SK-N-SH (cell line): ENCODE measurements at regions not wholly inside any gene's neighbourhood (a gene's known extent, or its start where the extent isn't known, plus 50 kb on each side); places are given as distances from the start of the nearest gene placed in this dataset.

Source experiments
- CTCF ChIA-PET: fragments of 300-600, 350-600 bp; formaldehyde crosslinking; extraction: SDS; loops from one replicate; lab custom pipeline; 2021; lab: Yijun Ruan, JAX
- POLR2A ChIA-PET: fragments of 350-600 bp; sonication (Branson Sonifier 250); formaldehyde crosslinking; extraction: SDS; loops from one replicate; lab custom pipeline; 2020; ENCODE audit warnings: antibody characterized with exemption, inconsistent platforms; lab: Yijun Ruan, JAX
- DNase-seq: peaks from one replicate; pipeline ENCODE4 v3.0.0; 2012
- H2AFZ ChIP-seq: fragments of 200-600 bp; sonication (generic); 2 replicates; pipeline ENCODE4 v1.8.1; 2016; ENCODE audit warnings: antibody characterized with exemption, mild to moderate bottlenecking, low read depth
- H3F3A ChIP-seq: fragments of 200-600 bp; sonication (generic); replicated peaks from 2 replicates; pipeline ENCODE3; 2016; ENCODE audit warnings: antibody characterized with exemption, mild to moderate bottlenecking; ENCODE audit not compliant: insufficient read depth
- H3K27ac ChIP-seq, 2 experiments: fragments of 200-500 bp in 1 of 2; fragments of 200-600 bp in 1 of 2; sonication (Bioruptor generic) in 1 of 2; sonication (generic), shearing (Covaris generic) in 1 of 2; 2 replicates each; pipeline versions ENCODE4 v1.5.1 to v1.6.1; 2014 to 2016; ENCODE audit warnings: low read depth in 2 of 2, inconsistent platforms in 1 of 2, low read length in 1 of 2, mild to moderate bottlenecking in 1 of 2, mixed read lengths in 1 of 2
- H3K27me3 ChIP-seq: fragments of 200-600 bp; sonication (generic), shearing (Covaris generic); 2 replicates; pipeline ENCODE4 v1.6.1; 2016; ENCODE audit warnings: mixed run types; ENCODE audit not compliant: insufficient read depth
- H3K36me3 ChIP-seq, 2 experiments: fragments of 200-500 bp in 1 of 2; fragments of 200-600 bp in 1 of 2; sonication (Bioruptor generic) in 1 of 2; sonication (generic) in 1 of 2; replicated peaks in 1 of 2; 2 replicates each; pipeline versions ENCODE3 to v1.5.1; 2014 to 2016; ENCODE audit warnings: low read length in 1 of 2, mild to moderate bottlenecking in 1 of 2; ENCODE audit not compliant: insufficient read depth in 2 of 2, control insufficient read depth in 1 of 2
- H3K4me1 ChIP-seq, 2 experiments: fragments of 200-500 bp in 1 of 2; fragments of 200-600 bp in 1 of 2; sonication (Bioruptor generic) in 1 of 2; sonication (generic), shearing (Covaris generic) in 1 of 2; 2 replicates each; pipeline versions ENCODE4 v1.5.1 to v1.6.1; 2014 to 2016; ENCODE audit warnings: low read depth in 1 of 2, low read length in 1 of 2, mixed run types in 1 of 2; ENCODE audit not compliant: insufficient read depth in 2 of 2, control insufficient read depth in 1 of 2
- H3K4me2 ChIP-seq: fragments of 200-600 bp; sonication (generic), shearing (Covaris generic); 2 replicates; pipeline ENCODE4 v1.6.1; 2017; ENCODE audit warnings: mixed run types
- H3K4me3 ChIP-seq, 2 experiments: fragments of 200-500 bp in 1 of 2; fragments of 200-600 bp in 1 of 2; sonication (Bioruptor generic) in 1 of 2; sonication (generic), shearing (Covaris generic) in 1 of 2; 2 replicates each; pipeline versions ENCODE4 v1.5.1 to v1.8.1; 2014 to 2016; ENCODE audit warnings: low read depth in 2 of 2, inconsistent platforms in 1 of 2, low read length in 1 of 2, mild to moderate bottlenecking in 1 of 2, mixed read lengths in 1 of 2, moderate library complexity in 1 of 2
- H3K79me2 ChIP-seq: fragments of 200-600 bp; sonication (generic); 2 replicates; pipeline ENCODE4 v1.8.1; 2017; ENCODE audit warnings: mild to moderate bottlenecking; ENCODE audit not compliant: insufficient read depth
- H3K9ac ChIP-seq: fragments of 200-600 bp; sonication (generic); 2 replicates; pipeline ENCODE4 v1.6.1; 2017; ENCODE audit warnings: mixed run types
- H3K9me2 ChIP-seq: fragments of 200-600 bp; sonication (generic); 2 replicates; pipeline ENCODE4 v1.6.1; 2017; ENCODE audit warnings: mixed run types
- H3K9me3 ChIP-seq: fragments of 200-600 bp; sonication (generic); 2 replicates; pipeline ENCODE4 v1.6.1; 2017; ENCODE audit warnings: mixed run types, mild to moderate bottlenecking, moderate library complexity
- H4K20me1 ChIP-seq: fragments of 200-600 bp; sonication (generic); 2 replicates; pipeline ENCODE4 v1.6.1; 2017; ENCODE audit warnings: mild to moderate bottlenecking, mixed run types; ENCODE audit not compliant: insufficient read depth
- CHD2 ChIP-seq: fragments of 150-350 bp; IDR thresholded peaks from 2 replicates; pipeline ENCODE4 v1.6.1; 2018; ENCODE audit warnings: low read length; ENCODE audit not compliant: partially characterized antibody
- ELF1 ChIP-seq: IDR thresholded peaks from 2 replicates; pipeline ENCODE4 v1.4.0; 2012
- EP300 ChIP-seq, 2 experiments: IDR thresholded peaks; 2 replicates each; pipeline versions ENCODE4 v1.4.0 to v1.6.1; 2012; ENCODE audit warnings: borderline replicate concordance in 1 of 2, low read depth in 1 of 2, low read length in 1 of 2
- FOSL2 ChIP-seq: IDR thresholded peaks from 2 replicates; pipeline ENCODE4 v1.4.0; 2012; ENCODE audit warnings: low read depth, mild to moderate bottlenecking, moderate library complexity, borderline replicate concordance
- FOXJ3 ChIP-seq: sonication (generic); formaldehyde crosslinking; IDR thresholded peaks from 2 replicates; pipeline ENCODE4 v1.5.1; 2020; ENCODE audit warnings: mild to moderate bottlenecking, missing genetic modification reagents
- FOXM1 ChIP-seq: IDR thresholded peaks from 2 replicates; pipeline ENCODE4 v1.4.0; 2012; ENCODE audit warnings: low read depth, mild to moderate bottlenecking
- GABPA ChIP-seq: IDR thresholded peaks from 2 replicates; pipeline ENCODE4 v1.4.0; 2012; ENCODE audit warnings: low read depth, mild to moderate bottlenecking
- JUND ChIP-seq: IDR thresholded peaks from 2 replicates; pipeline ENCODE4 v1.4.0; 2012
- MEF2A ChIP-seq: IDR thresholded peaks from 2 replicates; pipeline ENCODE4 v1.4.0; 2012; ENCODE audit warnings: low read depth, borderline replicate concordance
- NFIC ChIP-seq: IDR thresholded peaks from 2 replicates; pipeline ENCODE4 v1.4.0; 2012; ENCODE audit warnings: borderline replicate concordance
- RCOR1 ChIP-seq: fragments of 150-350 bp; IDR thresholded peaks from 2 replicates; pipeline ENCODE4 v1.6.1; 2017; ENCODE audit warnings: antibody characterized with exemption, low read length
- RFX5 ChIP-seq: IDR thresholded peaks from 2 replicates; pipeline ENCODE4 v1.6.1; 2012; ENCODE audit warnings: mild to moderate bottlenecking, improper control_type of control experiment, low read length
- RXRA ChIP-seq: IDR thresholded peaks from 2 replicates; pipeline ENCODE4 v1.4.0; 2012; ENCODE audit warnings: low read depth, mild to moderate bottlenecking, borderline replicate concordance
- SMC3 ChIP-seq: IDR thresholded peaks from 2 replicates; pipeline ENCODE4 v1.6.1; 2012; ENCODE audit warnings: low read depth, low read length, improper control_type of control experiment
- TAF1 ChIP-seq: IDR thresholded peaks from 2 replicates; pipeline ENCODE4 v1.6.1; 2012; ENCODE audit warnings: low read depth, mild to moderate bottlenecking, low read length, moderate library complexity, borderline replicate concordance
- YY1 ChIP-seq: IDR thresholded peaks from 2 replicates; pipeline ENCODE4 v1.4.0; 2012; ENCODE audit warnings: low read depth, mild to moderate bottlenecking
- WGBS: methylation state at CpG from one replicate; pipeline ENCODE4 v1.1.6; 2017; ENCODE audit warnings: low lambda C conversion rate; 5-methylcytosine and 5-hydroxymethylcytosine counted together
- TF ChIP-seq, protein P1 (sequence below): fragments of 150-350 bp; IDR thresholded peaks from 2 replicates; pipeline ENCODE4 v1.6.1; 2016; ENCODE audit warnings: mild to moderate bottlenecking, low read depth, low read length
- TF ChIP-seq, protein P2 (sequence below): IDR thresholded peaks from 2 replicates; pipeline ENCODE4 v1.4.0; 2012; ENCODE audit warnings: low read depth, borderline replicate concordance
- TF ChIP-seq, protein P3 (sequence below): IDR thresholded peaks from 2 replicates; pipeline ENCODE4 v1.6.1; 2012; ENCODE audit warnings: mild to moderate bottlenecking, low read depth, low read length, moderate library complexity

DNA sequence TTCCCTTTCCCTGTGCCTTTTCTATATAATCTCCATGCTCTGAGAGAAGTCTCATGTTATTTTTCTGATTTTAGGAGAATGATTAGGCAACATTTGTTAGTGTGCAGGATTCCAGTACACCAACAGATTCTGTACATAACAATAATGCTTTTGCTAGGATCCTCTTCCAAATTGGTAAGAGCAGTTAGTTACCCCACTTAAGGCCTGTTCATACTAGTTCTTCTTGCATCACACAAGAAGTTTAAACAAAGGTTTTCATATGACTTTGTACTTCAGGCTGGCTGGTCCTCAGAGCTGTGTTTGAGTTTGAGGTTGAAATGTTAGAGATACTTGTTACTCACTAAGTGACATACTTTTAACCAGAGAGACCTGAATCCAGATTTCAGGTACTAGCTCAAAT lies 686.9 kb upstream of the NRXN1 start:
- no peaks in the 10 kb centered on the region for H3K27me3 ChIP-seq
- H3K9me2 ChIP-seq = no peaks in the 10 kb centered on the region
- H3K27ac ChIP-seq = no peak overlapping the region
- H4K20me1 ChIP-seq = no peaks in the 10 kb centered on the region
- TF ChIP-seq, protein P1, sequence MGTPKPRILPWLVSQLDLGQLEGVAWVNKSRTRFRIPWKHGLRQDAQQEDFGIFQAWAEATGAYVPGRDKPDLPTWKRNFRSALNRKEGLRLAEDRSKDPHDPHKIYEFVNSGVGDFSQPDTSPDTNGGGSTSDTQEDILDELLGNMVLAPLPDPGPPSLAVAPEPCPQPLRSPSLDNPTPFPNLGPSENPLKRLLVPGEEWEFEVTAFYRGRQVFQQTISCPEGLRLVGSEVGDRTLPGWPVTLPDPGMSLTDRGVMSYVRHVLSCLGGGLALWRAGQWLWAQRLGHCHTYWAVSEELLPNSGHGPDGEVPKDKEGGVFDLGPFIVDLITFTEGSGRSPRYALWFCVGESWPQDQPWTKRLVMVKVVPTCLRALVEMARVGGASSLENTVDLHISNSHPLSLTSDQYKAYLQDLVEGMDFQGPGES = no peak
- no peak for TF ChIP-seq NFIC
- no peak for TF ChIP-seq FOSL2
- no peak for TF ChIP-seq FOXM1
- TF ChIP-seq ELF1 = no peak
- no peak for TF ChIP-seq SMC3
- TF ChIP-seq RCOR1 = no peak
- H3K4me2 ChIP-seq = no peak overlapping the region
- no peaks in the 10 kb centered on the region; a peak in 1 of 4 replicates for H3K4me1 ChIP-seq
- H2AFZ ChIP-seq = no peak overlapping the region
- POLR2A ChIA-PET = no interaction called here
- H3K9me3 ChIP-seq = no peaks in the 10 kb centered on the region
- CTCF ChIA-PET = no interaction called here
- no peaks in the 10 kb centered on the region for H3F3A ChIP-seq
- no peak for DNase-seq
- H3K79me2 ChIP-seq = no peaks in the 10 kb centered on the region
- H3K9ac ChIP-seq = no peak overlapping the region
- no peak overlapping the region for H3K4me3 ChIP-seq
- no peaks in the 10 kb centered on the region for H3K36me3 ChIP-seq

DNA sequence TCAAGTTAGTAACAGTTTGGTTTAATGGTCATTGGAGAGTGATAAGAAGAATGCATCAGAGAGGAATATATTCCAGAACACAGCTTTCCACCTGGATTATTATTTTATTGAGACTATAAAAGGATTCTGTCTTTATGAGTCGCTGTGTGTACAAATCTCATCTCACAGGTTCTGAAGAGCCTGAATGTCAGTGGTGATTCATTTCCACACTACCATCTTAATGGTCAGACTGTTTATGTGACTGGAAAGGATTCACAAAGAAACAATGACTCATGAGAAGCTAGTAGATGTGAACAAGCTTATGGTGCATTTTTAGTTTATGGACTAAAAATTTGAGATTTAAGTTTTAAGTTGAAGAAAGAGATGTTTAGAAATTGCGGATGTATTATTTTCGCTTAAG lies 685.4 kb upstream of the NRXN1 start:
- no peak overlapping the region for H2AFZ ChIP-seq
- H3K27ac ChIP-seq = 0 out of 4 replicates have a peak overlapping the region, but pooled peaks of 1 of the 2 experiments have one; percentile 7
- H3K9me2 ChIP-seq = no peaks in the 10 kb centered on the region
- WGBS = 65% methylated on average over 3 of the region's 3 CpGs
- H3K9ac ChIP-seq = no peak overlapping the region
- ChIA-PET POLR2A (no interaction called here), CTCF (no interaction called here)
- H3K4me1 ChIP-seq = no peaks in the 10 kb centered on the region; a peak in 1 of 4 replicates
- no peaks in the 10 kb centered on the region for H3F3A ChIP-seq
- H3K36me3 ChIP-seq = no peaks in the 10 kb centered on the region
- no peak overlapping the region for H3K4me3 ChIP-seq
- no peaks in the 10 kb centered on the region for H3K9me3 ChIP-seq
- no peaks in the 10 kb centered on the region for H3K79me2 ChIP-seq
- no peaks in the 10 kb centered on the region for H4K20me1 ChIP-seq
- no peaks in the 10 kb centered on the region for H3K27me3 ChIP-seq
- H3K4me2 ChIP-seq = no peak overlapping the region
- DNase-seq = no peak
- TF ChIP-seq JUND = no peak
- no peak for TF ChIP-seq YY1
- no peak for TF ChIP-seq GABPA
- no peak for TF ChIP-seq MEF2A
- no peak for TF ChIP-seq RXRA
- TF ChIP-seq ELF1 = no peak
- TF ChIP-seq, protein P2, sequence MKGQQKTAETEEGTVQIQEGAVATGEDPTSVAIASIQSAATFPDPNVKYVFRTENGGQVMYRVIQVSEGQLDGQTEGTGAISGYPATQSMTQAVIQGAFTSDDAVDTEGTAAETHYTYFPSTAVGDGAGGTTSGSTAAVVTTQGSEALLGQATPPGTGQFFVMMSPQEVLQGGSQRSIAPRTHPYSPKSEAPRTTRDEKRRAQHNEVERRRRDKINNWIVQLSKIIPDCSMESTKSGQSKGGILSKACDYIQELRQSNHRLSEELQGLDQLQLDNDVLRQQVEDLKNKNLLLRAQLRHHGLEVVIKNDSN = no peak
- no peak for TF ChIP-seq RFX5
- no peak for TF ChIP-seq SMC3
- TF ChIP-seq CHD2 = no peak
- TF ChIP-seq EP300 (IDR thresholded peaks at IDR 0.05; ENCODE audit: borderline replicate concordance in 1 of 2, low read depth in 1 of 2, low read length in 1 of 2) = no peak
- TF ChIP-seq FOXM1 = no peak
- no peak for TF ChIP-seq TAF1
- TF ChIP-seq, protein P3, sequence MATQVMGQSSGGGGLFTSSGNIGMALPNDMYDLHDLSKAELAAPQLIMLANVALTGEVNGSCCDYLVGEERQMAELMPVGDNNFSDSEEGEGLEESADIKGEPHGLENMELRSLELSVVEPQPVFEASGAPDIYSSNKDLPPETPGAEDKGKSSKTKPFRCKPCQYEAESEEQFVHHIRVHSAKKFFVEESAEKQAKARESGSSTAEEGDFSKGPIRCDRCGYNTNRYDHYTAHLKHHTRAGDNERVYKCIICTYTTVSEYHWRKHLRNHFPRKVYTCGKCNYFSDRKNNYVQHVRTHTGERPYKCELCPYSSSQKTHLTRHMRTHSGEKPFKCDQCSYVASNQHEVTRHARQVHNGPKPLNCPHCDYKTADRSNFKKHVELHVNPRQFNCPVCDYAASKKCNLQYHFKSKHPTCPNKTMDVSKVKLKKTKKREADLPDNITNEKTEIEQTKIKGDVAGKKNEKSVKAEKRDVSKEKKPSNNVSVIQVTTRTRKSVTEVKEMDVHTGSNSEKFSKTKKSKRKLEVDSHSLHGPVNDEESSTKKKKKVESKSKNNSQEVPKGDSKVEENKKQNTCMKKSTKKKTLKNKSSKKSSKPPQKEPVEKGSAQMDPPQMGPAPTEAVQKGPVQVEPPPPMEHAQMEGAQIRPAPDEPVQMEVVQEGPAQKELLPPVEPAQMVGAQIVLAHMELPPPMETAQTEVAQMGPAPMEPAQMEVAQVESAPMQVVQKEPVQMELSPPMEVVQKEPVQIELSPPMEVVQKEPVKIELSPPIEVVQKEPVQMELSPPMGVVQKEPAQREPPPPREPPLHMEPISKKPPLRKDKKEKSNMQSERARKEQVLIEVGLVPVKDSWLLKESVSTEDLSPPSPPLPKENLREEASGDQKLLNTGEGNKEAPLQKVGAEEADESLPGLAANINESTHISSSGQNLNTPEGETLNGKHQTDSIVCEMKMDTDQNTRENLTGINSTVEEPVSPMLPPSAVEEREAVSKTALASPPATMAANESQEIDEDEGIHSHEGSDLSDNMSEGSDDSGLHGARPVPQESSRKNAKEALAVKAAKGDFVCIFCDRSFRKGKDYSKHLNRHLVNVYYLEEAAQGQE = no peak
- TF ChIP-seq FOXJ3 (CRISPR knock-in tag) = no peak
